Glutamatergic neuron (in vitro differentiated cells): ENCODE measurements at regions not wholly inside any gene's neighbourhood (a gene's known extent, or its start where the extent isn't known, plus 50 kb on each side); places are given as distances from the start of the nearest gene placed in this dataset.

Source experiments
- DNase-seq: peaks from one replicate; pipeline ENCODE4 v3.0.0; 2022
- H3K27ac Mint-ChIP-seq: one replicate; pipeline ENCODE4 v1.8.0; 2020; ENCODE audit warnings: mild to moderate bottlenecking, mixed read lengths, inconsistent platforms; ENCODE audit not compliant: unreplicated experiment
- H3K27me3 Mint-ChIP-seq: one replicate; pipeline ENCODE4 v1.8.0; 2020; ENCODE audit warnings: mild to moderate bottlenecking, moderate library complexity, mixed read lengths, inconsistent platforms; ENCODE audit not compliant: unreplicated experiment
- H3K36me3 Mint-ChIP-seq: one replicate; pipeline ENCODE4 v1.8.0; 2020; ENCODE audit warnings: mild to moderate bottlenecking, mixed read lengths, inconsistent platforms; ENCODE audit not compliant: unreplicated experiment
- H3K4me1 Mint-ChIP-seq: one replicate; pipeline ENCODE4 v1.8.0; 2020; ENCODE audit warnings: mild to moderate bottlenecking, low read depth, mixed read lengths, inconsistent platforms; ENCODE audit not compliant: unreplicated experiment
- H3K4me3 Mint-ChIP-seq: one replicate; pipeline ENCODE4 v1.8.0; 2020; ENCODE audit warnings: mild to moderate bottlenecking, mixed read lengths, inconsistent platforms; ENCODE audit not compliant: unreplicated experiment
- H3K9me3 Mint-ChIP-seq: one replicate; pipeline ENCODE4 v1.8.0; 2020; ENCODE audit warnings: mild to moderate bottlenecking, moderate library complexity, mixed read lengths, inconsistent platforms; ENCODE audit not compliant: unreplicated experiment
- CTCF ChIP-seq: fragments of 200-600 bp; sonication (generic); IDR thresholded peaks from one replicate; pipeline ENCODE4 v1.5.0; 2021; ENCODE audit not compliant: partially characterized antibody, unreplicated experiment

GRCh38 chr2:41381701-41382100, 666.1 kb upstream of the PKDCC start:
- Mint-ChIP-seq H3K9me3 (no peaks in the 10 kb centered on the region), H3K4me3 (no peak overlapping the region), H3K4me1 (no peaks in the 10 kb centered on the region)

GRCh38 chr2:41387519-41387918, 660.3 kb upstream of the PKDCC start:
- Mint-ChIP-seq H3K9me3 (no peaks in the 10 kb centered on the region), H3K27me3 (no peaks in the 10 kb centered on the region), H3K4me1 (no peaks in the 10 kb centered on the region), H3K27ac (no peak overlapping the region), H3K4me3 (no peak overlapping the region), H3K36me3 (no peaks in the 10 kb centered on the region)
- no peak for DNase-seq
- TF ChIP-seq CTCF = no peak

More at GRCh38 chr2:41381701-41382100, 666.1 kb upstream of the PKDCC start:
- TF ChIP-seq CTCF = no peak
- H3K36me3 Mint-ChIP-seq = no peaks in the 10 kb centered on the region
- no peak for DNase-seq
- H3K27me3 Mint-ChIP-seq = peaks cover 2% of the 10 kb centered on the region
- no peak overlapping the region for H3K27ac Mint-ChIP-seq

- no peak for TF ChIP-seq CTCF
- Mint-ChIP-seq H3K4me3 (no peak overlapping the region), H3K27ac (no peak overlapping the region)
Observed at GRCh38 chr2:41393621-41394020, 654.2 kb upstream of the PKDCC start.

GRCh38 chr2:41394541-41394940, 653.3 kb upstream of the PKDCC start:
- no peaks in the 10 kb centered on the region for H3K27me3 Mint-ChIP-seq

More at GRCh38 chr2:41393621-41394020, 654.2 kb upstream of the PKDCC start:
- no peaks in the 10 kb centered on the region for H3K27me3 Mint-ChIP-seq
- H3K36me3 Mint-ChIP-seq = no peaks in the 10 kb centered on the region
- DNase-seq = no peak
- H3K9me3 Mint-ChIP-seq = peaks cover 2% of the 10 kb centered on the region
- H3K4me1 Mint-ChIP-seq = no peaks in the 10 kb centered on the region

GRCh38 chr2:41395692-41396091, 652.1 kb upstream of the PKDCC start:
- no peak for DNase-seq
- Mint-ChIP-seq H3K27me3 (no peaks in the 10 kb centered on the region), H3K4me1 (no peaks in the 10 kb centered on the region), H3K27ac (no peak overlapping the region), H3K36me3 (no peaks in the 10 kb centered on the region), H3K9me3 (peaks cover 2% of the 10 kb centered on the region), H3K4me3 (no peak overlapping the region)
- no peak for TF ChIP-seq CTCF

More at GRCh38 chr2:41394541-41394940, 653.3 kb upstream of the PKDCC start:
- Mint-ChIP-seq H3K4me1 (no peaks in the 10 kb centered on the region), H3K27ac (no peak overlapping the region), H3K4me3 (no peak overlapping the region), H3K36me3 (no peaks in the 10 kb centered on the region), H3K9me3 (peaks cover 2% of the 10 kb centered on the region)
- DNase-seq = no peak
- no peak for TF ChIP-seq CTCF
